Hematopoietic multipotent progenitor cell treated with erythropoietin and hydrocortisone succinate and interleukin-3 and kit ligand, for 8 days (in vitro differentiated cells): ENCODE measurements at regions not wholly inside any gene's neighbourhood (a gene's known extent, or its start where the extent isn't known, plus 50 kb on each side); places are given as distances from the start of the nearest gene placed in this dataset.

Experiments used
- DNase-seq: peaks from one replicate; pipeline ENCODE4 v3.0.0-alpha.2; 2015

- DNase-seq, result no peak
Observed at GRCh38 chr2:824524-824923, 126.1 kb upstream of the SNTG2 start.

DNA sequence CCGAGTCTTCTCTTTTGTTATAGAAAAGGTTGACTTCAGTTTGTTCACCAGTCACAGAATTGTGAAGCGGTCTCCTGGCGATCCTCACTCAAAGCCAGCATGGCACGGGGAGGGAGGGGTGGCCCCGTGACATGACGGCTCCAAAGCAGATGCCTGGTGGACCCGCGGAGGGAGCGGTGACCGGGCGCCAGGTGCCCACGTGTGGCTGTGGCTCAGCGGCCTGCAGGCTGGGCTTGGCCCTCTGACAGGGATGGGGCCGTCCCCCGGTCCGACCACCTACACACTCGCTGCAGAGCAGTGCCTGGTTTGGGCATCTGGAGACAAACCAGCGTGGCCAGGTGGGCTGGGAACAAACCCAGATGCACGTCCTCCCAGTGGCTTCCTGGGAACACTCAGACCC, 129.1 kb upstream of the SNTG2 start:
- DNase-seq, result no peak

- DNase-seq, result no peak
Observed at GRCh38 chr2:819601-820000, 131.0 kb upstream of the SNTG2 start.

GRCh38 chr2:819121-819520, 131.5 kb upstream of the SNTG2 start:
- DNase-seq, result no peak

GRCh38 chr2:817336-818015, 133.2 kb upstream of the SNTG2 start:
- no peak for DNase-seq

DNA sequence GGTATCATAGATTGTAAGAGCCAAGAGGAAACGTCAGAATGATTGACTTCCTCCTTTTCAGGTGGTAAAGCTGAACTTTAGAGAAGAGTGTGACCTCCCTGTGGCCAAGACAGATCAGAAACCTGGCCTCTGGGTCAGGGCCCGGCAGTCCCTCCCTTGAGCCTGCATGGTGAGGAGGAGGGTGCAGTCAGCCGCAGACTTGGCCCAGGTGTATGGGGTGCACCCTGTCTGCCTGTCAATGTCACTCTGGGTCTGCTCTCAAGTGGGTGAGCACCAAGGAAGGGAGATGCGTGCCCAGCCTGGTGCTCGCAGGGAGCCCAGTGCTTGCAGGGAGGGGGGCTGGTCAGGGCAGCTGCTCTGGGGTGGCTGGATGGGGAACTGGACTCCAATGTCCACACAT, 134.4 kb upstream of the SNTG2 start:
- no peak for DNase-seq

- no peak for DNase-seq
Observed at GRCh38 chr2:810397-810796, 133.2 kb upstream of the TMEM18 start.

GRCh38 chr2:807300-807699, 130.1 kb upstream of the TMEM18 start:
- DNase-seq, result no peak

DNA sequence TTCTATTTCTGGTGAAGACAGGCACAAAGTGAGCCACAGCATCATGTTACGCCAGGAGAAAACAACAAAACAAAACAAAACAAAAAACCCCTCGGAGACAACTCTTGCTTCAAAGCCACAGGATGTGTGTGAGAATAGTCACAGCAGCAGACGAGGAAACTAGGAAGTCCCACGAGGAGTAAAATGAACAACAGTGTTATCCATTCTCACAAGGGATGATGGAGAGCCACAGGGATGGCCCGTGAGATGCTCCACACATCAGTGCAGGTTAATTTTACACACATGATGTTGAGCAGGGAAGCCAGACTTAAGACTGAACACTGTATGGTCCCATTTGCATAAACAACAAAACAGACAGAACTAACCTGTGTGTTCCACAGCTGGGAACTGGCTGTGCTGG, 128.5 kb upstream of the TMEM18 start:
- DNase-seq, result no peak

- no peak for DNase-seq
Observed at GRCh38 chr2:797993-798392, 120.8 kb upstream of the TMEM18 start.

DNA sequence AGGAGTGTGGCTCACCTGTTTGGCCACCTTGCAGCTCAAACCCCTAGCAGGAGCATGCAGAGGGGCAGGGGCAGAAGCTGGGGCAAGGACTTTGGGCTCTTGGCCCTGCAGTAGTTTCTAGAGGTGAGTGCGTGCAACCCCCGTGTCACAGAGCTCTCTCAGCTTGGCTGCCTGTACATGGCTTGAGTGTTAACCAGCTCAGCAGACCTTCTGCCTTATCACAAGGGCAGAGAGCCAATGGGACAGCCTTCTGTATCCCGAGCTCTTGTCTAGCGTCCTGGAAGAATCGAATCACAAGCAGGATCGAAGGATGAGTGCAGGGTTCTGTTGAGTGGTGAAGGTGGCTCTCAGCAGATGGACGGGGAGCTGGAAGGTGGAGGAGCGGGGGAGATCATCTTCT, 120.3 kb upstream of the TMEM18 start:
- DNase-seq, result no peak

DNA sequence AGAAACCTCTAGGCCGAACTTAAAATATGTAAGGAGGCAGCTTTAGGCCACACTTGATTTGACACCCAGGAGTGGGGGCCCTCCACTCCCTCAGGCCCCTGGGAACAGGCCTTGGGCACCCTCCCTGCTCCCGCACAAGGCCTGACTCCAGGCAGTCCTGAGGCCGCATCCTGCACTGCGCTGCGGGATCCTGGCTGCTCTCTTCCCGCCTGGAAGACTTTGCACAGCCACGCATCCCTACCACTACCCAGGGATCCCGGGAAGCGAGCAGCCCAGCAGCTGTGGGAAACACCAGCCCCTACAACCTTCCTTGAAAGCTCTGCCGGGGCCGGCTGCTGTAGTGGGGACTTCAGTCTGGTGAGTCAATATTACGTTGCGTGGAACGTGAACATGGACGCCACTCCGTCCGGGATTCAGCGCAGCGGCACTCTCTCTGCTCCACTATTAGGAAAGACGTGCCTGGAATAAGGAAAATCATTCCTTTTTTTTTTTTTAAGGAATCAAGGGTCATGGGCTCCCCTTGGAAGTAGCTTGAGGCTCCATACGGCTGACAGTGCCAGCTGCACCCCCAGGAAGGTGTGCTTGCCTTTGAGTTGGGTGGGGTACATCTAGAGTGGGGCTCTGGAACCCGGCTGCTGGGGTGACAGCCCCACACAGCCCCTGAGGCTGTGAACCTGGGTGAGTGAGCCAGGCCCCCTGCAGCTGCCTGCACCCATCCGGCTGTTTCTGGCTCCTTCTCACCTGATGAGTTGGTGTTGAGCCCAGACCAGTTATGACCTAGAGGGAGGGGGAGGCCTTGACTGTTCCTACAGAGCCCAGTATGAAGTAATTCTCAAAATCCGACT, 119.2 kb upstream of the TMEM18 start:
- no peak for DNase-seq

DNA sequence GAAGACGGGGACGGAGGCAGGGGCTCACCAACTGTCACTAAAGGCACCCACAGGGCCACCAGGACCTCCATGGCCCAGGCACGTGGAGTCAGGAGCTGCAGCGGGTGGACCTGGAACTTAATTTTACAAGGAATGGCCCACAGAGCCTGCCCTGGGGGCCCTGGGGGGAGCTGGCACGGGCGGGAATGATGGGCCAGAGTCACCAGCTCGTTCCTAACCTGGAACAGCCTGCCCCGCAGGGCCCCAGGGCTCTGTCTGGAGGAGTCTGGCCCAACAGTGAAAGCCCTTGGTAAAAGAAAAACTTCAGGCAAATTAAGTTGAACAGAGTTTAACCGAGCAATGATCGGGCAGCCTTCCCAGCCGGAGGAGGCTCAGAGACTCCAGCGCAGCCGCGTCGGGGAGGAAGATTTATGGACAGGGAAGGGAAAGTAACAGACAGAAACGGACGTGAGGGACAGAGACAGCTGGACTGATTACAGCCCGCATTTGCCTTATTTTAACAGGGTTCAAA, 118.4 kb upstream of the TMEM18 start:
- DNase-seq, result no peak

- DNase-seq, result no peak
Observed at GRCh38 chr2:794554-795241, 117.5 kb upstream of the TMEM18 start.

DNA sequence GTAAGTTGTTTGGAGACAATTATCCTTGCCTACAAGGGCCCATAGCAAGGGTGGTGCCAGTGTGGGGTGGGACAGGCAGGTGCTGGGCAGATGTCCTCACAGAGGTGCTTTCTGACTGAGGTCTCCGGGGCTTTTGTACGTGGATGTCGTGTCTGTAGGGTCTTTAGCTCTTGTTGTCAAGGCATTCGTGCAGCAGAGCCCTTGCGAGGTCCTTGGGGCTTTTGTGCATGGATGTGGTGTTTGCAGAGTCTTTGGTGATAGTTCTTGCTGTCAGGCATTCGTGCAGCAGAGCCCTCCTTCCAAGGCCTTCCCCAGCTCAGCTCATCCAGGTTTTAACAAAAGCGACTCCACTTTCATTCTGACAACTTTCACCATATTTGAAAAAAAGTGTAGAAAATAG, 116.0 kb upstream of the TMEM18 start:
- DNase-seq, result no peak

DNA sequence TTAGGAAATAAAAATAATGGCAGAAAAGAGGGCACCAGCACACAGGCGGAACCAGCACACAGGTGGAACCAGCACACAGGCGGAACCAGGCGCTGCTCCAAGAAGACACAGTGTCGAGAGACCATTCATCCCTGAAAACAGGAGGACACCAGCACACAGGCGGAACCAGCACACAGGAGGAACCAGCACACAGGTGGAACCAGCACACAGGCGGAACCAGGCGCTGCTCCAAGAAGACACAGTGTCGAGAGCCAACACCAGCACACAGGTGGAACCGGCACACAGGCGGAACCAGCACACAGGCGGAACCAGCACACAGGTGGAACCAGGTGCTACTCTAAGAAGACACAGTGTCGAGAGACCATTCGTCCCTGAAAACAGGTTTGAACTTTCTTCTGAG, 115.5 kb upstream of the TMEM18 start:
- DNase-seq, result no peak

DNA sequence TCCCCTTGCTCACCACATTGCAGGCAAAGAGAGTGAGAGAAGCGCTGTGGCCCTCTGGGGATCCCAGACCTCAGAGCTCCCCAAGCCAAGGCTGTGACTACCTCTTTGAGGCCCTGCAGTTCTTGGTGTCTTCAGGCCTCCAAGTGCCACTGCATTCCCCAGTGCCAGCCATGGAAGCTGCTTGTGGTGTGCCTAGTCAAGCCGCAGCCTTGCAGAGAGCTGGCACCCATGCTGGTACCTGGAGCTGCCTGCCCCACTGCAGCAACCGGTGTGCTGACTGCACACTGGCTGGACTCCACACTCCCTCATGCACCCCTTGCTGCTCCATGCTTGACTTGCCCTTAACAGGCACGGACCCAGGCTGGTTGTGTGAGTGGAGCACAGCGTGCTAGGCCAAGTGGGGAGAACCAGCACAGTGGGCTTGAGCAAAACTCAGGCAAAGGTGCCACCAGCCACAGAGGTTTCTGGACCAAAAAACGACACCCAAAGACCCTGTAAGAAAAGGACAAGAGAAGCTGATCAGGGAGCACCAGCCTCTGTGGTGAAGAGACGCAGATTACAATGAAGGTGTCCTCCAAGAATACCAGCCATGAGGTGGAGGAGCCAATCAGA, 113.5 kb upstream of the TMEM18 start:
- DNase-seq, result no peak

- no peak for DNase-seq
Observed at GRCh38 chr2:790081-790480, 112.9 kb upstream of the TMEM18 start.

- DNase-seq, result no peak
Observed at GRCh38 chr2:789529-789928, 112.3 kb upstream of the TMEM18 start.

GRCh38 chr2:788227-789032, 111.2 kb upstream of the TMEM18 start:
- no peak for DNase-seq

DNA sequence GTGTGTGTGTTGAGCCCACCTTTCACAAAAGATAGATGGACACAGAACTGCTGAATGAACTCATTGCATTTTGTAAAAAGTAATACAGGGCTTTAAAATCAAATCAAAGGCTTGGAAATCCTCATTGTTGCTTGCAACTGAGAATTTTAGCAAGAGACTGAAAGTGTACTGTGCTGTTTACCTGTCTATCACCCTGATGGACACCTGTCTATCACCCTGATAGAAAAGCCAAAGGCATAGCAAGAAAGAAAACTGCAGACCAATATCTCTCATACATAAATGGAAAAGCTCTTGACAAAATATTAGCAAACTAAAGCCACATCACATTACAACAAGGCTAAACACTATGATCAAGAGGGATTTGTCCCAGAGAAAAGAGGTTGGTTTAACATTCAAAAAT, 107.5 kb upstream of the TMEM18 start:
- no peak for DNase-seq

GRCh38 chr2:780581-780980, 103.4 kb upstream of the TMEM18 start:
- no peak for DNase-seq

- DNase-seq, result no peak
Observed at GRCh38 chr2:780002-780401, 102.8 kb upstream of the TMEM18 start.
